ENCODE measurements at regions not wholly inside any gene's neighbourhood (a gene's known extent, or its start where the extent isn't known, plus 50 kb on each side); places are given as distances from the start of the nearest gene placed in this dataset.

- TF ChIP-seq CTCF (IDR thresholded peaks at IDR 0.05; ENCODE audit: low read depth, low read length) (no peak), EZH2phosphoT487 (IDR thresholded peaks at IDR 0.05; ENCODE audit: low read depth) (no peak)
These were observed 273.1 kb upstream of the DAB2 start for GRCh38 chr5:39697881-39698280.

All from OCI-LY3 (cell line).